Pons (tissue), 1 donor: ENCODE measurements at regions not wholly inside any gene's neighbourhood (a gene's known extent, or its start where the extent isn't known, plus 50 kb on each side); places are given as distances from the start of the nearest gene placed in this dataset.

Experiments
- DNase-seq: peaks from one replicate; pipeline ENCODE4 v3.0.0-alpha.2; 2016; ENCODE audit warnings: low spot score

- DNase-seq: no peak
These were observed 67.8 kb downstream of the CASP12 start for GRCh38 chr11:104830508-104830907.

GRCh38 chr11:104830080-104830479 lies 68.2 kb downstream of the CASP12 start:
- DNase-seq: no peak

DNA sequence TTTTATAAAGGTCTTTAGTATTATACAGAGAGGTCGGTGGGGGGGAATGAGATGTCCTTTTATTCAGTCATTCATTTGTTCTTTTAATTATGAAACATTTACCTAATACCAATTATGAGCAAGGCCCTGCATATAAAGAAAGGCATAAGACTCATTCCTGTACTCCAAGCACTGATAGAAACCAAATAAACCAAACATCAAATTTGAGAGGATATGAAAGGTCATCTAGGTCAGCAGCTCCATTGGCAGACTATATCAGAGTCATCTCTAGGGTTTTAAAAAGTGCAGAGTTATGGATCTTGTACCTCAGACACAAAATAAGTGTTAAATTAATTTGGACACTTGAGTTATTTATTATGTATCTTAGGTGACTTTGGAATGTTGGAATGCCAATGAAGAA lies 71.5 kb downstream of the CASP12 start:
- DNase-seq: no peak

GRCh38 chr11:104823657-104824056 lies 74.6 kb downstream of the CASP12 start:
- DNase-seq: peak; percentile 42

- DNase-seq: no peak
These were observed 77.8 kb downstream of the CASP12 start for GRCh38 chr11:104820431-104820830.

DNA sequence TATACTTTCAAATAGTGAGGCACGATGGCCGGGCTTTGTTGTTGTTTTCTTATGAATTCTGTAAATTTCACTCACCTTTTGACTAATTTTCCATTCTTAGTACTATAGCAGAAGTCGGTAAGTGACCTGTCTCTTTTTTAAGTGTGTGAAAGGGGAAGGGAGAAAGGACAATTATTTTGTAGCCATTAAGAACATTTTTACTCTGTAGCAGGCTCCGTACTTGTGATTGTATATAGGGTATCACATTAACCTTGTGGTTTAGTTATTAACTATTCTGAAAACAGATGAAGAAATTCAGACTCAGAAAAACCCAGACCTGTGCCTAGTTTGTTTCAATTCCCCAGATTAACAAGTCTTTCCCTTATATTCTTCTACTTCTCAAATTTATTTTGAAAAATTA lies 78.7 kb downstream of the CASP12 start:
- DNase-seq: no peak

DNA sequence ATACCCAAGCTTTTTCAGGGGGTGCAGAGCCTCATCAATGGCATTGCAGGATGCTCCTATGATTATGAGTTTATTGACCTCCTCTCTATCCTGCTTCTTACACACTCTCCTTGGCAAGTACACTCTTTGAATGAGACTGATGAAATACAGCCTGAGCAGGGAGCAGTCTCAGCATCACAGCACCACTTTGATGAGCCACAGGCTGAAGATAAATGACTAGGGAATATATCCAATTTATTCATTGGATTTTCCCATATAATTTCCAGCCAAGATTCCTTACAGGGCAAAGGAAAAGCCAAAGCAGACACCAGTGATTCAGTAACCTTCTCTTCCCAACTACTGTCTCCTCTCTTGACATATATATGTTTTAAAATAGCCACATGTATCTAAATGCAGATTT lies 79.2 kb downstream of the CASP12 start:
- no peak for DNase-seq

DNA sequence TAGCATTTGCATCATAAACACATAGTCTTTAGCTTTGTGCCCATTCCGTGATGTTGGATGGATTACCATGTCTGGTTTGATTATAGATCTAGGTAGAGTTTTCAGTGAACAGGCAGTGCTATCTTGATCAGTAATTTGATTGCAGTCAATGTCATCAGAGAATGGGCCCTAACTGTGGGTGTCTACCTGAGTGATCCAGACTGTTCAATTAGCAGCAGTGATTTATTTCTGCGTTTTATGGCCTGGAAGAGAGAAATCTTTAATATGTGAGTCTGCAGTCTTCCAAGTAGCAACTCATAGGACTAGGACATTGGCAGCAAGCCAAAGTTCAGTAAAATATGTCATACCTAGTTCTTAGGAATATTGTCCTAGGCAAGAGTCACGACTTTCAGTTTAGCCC lies 80.3 kb downstream of the CASP12 start:
- DNase-seq: no peak

DNA sequence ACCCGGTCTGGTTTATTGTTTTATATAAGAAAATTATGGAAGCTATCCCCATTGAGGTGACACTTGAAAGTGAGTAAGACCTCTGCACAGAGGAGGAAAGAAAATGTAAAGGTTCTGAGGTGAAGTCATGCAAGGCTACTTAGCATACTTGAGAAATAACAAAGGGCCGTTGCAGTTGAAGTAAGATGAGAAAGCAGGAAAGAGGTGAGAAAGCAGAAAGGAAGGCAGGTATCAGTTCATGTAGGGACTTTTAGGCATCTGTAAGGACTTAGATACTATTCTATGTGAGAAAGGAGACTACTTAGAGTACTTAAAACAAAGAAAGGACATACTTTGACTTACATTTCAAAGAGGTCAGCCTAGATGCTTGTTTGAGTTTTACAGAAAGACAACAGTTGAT lies 84.7 kb downstream of the CASP12 start:
- no peak for DNase-seq

- peak; percentile 37 for DNase-seq
These were observed 86.0 kb downstream of the CASP12 start for GRCh38 chr11:104812103-104812788.

- no peak for DNase-seq
These were observed 94.5 kb downstream of the CASP12 start for GRCh38 chr11:104803776-104804175.

DNA sequence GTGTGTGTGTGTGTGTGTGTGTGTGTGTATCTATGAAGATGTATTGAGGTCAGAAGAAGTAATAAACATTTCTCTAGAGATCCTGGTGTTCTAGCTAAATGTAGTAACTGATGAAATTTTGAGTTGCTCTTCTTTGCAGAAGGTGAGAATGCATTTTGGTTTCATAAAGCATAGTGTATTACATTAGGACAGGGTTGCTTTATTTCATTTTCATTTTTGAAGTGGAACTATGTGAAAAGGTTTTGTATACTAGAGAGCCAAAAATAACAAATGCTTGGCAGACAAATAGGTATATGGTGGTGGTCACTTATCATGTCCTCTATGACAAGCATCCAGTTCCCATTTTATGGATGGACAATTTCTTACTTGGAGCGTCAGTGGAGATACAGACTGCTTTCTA lies 99.0 kb downstream of the CASP12 start:
- DNase-seq: no peak

DNA sequence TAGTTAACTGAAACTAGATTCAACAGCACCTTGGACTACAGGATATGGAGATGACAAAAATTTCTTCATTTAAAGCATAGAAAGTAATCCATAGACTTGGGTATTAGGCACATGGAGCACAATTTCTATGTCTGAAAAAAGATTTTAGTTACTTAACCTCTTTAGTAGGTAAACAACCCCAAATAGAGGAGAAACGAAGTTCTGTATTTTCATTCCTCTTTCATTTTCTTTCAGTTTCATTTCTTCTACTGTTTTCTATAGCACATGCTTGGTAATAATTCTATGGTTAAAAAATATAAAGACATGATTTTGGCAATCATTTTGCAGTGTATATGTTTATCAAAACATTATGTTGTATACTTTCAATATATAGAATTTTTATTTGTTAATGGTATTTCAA lies 99.5 kb downstream of the CASP12 start:
- DNase-seq: no peak

GRCh38 chr11:104796301-104796700 lies 102.0 kb downstream of the CASP12 start:
- no peak for DNase-seq

DNA sequence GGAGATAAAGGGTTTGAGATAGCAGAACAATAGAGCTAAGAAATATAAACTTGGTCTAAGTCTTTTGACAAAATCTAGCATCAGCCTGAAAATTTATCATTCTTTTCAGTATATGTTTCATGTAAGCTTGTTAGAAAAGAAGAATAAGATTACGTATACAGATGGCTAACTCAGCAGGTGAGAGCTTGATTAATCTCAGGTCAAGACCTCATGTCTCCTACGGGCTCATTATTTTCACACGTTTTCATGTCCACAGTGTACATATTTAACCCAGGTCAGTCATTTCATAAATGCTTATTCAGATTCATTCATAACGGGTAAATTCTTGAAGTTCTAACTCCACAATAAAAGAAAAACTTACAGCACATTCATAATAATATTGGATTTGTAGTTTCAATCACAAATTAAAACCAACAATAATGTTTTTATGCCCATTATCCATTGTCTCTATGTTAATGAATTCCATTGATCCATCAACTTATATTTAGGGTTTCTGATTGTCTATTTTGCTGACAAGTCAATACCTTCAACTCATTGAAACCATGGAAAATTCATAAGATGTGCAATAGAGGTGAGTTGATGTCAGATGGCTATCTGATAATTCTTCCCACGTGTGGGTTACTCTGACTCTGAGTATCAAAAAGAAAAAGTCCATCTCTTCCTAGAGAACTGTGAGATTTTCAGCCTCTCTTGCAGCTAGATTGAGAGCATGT lies 102.6 kb downstream of the CASP12 start:
- DNase-seq: no peak

- no peak for DNase-seq
These were observed 105.4 kb downstream of the CASP12 start for GRCh38 chr11:104792861-104793260.

DNA sequence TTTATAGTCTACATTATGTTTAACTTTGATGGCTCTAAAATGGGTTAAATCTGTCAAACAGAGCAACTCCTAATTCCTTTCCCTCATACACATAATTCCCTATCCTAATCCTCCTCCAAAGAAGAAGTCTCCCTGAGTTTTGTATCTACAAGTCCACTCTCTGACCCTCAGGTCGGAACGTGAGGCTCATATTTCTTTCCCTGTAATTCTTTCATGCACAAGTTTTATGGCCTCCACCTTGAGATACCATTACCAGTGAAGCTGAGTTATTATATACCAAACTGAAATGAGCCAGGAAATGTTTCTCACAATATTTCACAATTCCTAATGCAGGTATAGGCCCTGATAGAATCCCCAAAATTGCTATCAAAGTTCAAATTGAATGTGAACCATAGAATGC lies 106.4 kb downstream of the CASP12 start:
- no peak for DNase-seq

DNA sequence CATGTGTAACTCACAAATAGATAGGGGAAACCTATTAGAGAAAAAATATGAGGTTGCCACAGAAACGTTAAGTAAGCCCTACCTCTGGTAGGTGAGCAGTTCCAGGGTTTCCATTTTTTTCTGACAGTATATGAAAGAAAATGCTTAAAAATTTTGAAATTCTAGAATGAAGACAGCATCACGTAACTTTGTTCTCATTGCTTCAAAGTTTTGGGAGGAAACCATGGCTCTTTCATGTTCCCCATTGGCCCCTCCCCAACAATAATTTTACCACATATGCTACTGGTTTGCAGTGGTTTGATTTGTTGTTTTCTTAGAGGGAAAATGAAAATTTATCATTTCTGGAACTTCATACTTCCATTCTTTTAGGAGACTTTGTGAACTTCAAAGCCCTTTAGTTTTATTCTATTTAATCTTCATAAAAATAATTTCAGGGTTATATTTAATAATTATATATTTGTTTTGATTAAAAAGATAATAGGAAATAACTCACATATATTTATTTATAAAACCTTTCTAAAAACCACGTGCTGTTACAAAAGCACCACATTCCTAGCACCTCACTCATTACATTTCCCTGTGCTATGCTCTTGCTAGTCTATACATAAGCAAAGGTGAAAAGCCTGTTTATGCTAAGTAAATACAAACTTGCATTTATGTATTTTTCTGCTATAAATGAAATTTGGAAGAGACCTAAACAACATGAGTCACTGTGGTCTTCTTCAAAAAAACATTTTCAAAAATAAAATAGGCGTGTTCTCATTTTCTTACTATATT lies 113.4 kb downstream of the CASP12 start:
- no peak for DNase-seq

DNA sequence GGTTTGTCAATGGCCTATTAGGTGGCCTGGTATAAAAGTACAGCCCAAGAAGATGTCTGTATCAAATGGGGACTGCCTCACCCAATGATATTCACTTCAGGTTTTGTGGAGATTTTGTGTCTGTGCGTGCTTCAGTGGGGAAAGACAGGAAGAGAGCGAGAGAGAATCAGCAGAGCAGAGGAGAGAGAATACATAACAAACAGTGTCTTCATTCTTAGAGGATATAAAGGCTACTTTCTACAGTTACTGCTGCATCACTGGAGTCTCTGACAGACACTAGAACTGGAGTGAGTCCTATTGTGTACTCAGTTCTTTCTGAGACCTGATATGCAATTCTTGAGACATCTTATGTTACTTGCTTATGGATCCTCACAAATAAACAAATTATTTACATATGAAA lies 115.0 kb downstream of the CASP12 start:
- no peak for DNase-seq

DNA sequence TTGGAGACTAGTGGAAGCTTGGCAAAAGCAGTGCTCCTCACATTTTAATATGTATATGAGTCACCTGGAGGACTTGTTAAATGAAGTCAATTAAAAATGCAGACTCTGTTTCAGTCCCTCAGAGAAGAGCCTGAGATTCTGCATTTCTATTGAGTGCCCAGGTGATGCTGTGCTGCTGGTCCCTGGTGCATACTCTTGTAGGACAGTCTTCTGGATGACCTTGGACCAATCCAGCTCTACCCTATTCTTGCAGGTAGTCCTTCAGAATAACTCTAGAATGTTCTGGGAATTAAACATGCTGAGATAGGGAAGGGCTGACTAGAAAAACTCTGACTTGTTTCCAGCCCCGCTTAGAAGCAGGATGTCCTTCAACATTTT lies 115.9 kb downstream of the CASP12 start:
- DNase-seq: no peak

DNA sequence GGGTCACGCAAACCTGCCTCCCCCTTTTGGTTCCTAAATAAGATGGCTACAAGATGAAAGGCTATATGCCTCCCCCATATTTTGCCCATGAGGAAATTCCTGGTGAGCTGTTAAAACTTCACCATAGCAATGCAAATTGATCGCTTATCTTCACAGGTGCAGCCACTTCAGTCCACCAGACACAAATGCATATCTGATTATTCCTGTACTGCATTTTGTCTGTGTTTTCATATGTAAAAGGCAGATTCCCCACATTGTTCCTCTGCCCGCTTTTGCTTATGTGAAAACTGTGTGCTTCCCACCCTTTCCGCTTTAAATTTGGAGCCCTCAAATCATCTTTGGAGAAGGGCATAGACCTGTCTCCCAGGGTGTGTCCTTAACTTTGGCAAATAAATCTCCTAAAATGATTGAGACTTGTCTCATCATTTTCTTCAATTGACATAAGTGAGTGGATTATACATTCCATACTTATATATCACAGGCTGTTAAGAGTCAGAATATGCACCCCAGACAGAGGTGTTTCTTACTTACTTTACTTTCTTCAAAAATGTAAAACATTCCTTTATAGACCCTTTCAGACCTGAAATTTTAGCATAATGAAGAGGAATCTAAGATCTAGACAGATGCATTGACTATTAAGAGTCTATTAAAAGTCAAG lies 116.4 kb downstream of the CASP12 start:
- no peak for DNase-seq

DNA sequence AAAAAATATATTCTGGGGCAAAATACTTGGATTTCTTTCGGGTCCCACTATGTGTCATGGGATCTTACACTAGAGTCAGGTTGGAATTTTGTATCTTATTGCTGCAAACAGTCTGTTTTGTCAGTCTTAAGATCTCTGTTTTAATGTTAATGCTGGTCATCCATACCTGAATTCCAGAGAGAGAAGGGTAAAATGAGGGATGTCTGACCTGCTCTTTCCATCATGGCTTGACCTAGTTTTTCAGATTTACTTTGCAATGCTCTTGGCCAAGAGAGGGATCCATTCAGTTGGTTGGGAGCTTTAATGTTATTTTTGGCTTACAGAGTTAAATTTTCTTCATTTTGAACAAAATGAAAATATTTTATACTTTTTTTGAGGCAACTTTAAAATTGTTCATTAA lies 117.2 kb downstream of the CASP12 start:
- no peak for DNase-seq
